Ascending aorta (tissue), 2 donors: ENCODE measurements at regions not wholly inside any gene's neighbourhood (a gene's known extent, or its start where the extent isn't known, plus 50 kb on each side); places are given as distances from the start of the nearest gene placed in this dataset.
"Not testable (repeated sequence)": the region's sequence is repeated elsewhere in the genome, so short reads cannot be mapped to it uniquely, and the experiment has no call there.

ENCODE experiments used
- DNase-seq, 2 donors: peaks; one replicate each; pipeline ENCODE4 v3.0.0-alpha.2; 2019; ENCODE audit warnings: low spot score in 2 of 2
- H3K27ac ChIP-seq, 2 donors: fragments of 200-600 bp; sonication (generic); one replicate each; pipeline ENCODE4 v1.5.1; 2016 to 2017; ENCODE audit warnings: mild to moderate bottlenecking in 1 of 2
- H3K27me3 ChIP-seq: fragments of 200-600 bp; sonication (generic); one replicate; pipeline ENCODE4 v1.5.1; 2017
- H3K36me3 ChIP-seq, 2 donors: fragments of 200-600 bp; sonication (generic); one replicate each; pipeline ENCODE4 v1.5.1; 2016
- H3K4me1 ChIP-seq, 2 donors: fragments of 200-600 bp; sonication (generic); one replicate each; pipeline ENCODE4 v1.5.1; 2016 to 2017; ENCODE audit warnings: mild to moderate bottlenecking in 1 of 2
- H3K4me3 ChIP-seq, 2 donors: fragments of 200-600 bp; sonication (generic); one replicate each; pipeline ENCODE4 v1.5.1; 2016 to 2017; ENCODE audit warnings: mild to moderate bottlenecking in 1 of 2
- H3K9me3 ChIP-seq, 2 donors: fragments of 200-600 bp; sonication (generic); one replicate each; pipeline ENCODE4 v1.5.1; 2016
- intact Hi-C: fragments of 100-400 bp; cut with DNase I; formaldehyde crosslinking; loops from one replicate; pipeline ENCODE4 v1.15.1; 2023
- TF ChIP-seq, protein P1 (sequence below), 3 experiments: fragments of 200-600 bp in 2 of 3; fragments of 450-650 bp in 1 of 3; sonication (generic) in 2 of 3; IDR thresholded peaks; one replicate each; pipeline ENCODE4 v1.5.1; 2016 to 2019; ENCODE audit warnings: antibody characterized with exemption in 3 of 3, mild to moderate bottlenecking in 1 of 3, moderate library complexity in 1 of 3

DNA sequence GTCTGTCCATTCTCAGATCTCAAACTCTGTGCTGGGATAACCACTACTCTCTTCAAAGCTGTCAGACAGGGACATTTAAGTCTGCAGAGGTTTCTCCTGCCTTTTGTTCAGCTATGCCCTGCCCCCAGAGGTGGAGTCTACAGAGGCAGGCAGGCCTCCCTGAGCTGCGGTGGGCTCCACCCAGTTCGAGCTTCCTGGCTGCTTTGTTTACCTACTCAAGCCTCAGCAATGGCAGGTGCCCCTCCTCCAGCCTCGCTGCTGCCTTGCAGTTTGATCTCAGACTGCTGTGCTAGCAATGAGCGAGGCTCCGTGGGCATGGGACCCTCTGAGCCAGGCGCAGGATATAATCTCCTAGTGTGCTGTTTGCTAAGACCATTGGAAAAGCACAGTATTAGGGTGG lies 53.1 kb upstream of the HUNK start:
- H3K27me3 ChIP-seq, H3K9me3 ChIP-seq, H3K4me1 ChIP-seq, intact Hi-C loops, H3K36me3 ChIP-seq, H3K4me3 ChIP-seq, DNase-seq, H3K27ac ChIP-seq: not testable (repeated sequence)

DNA sequence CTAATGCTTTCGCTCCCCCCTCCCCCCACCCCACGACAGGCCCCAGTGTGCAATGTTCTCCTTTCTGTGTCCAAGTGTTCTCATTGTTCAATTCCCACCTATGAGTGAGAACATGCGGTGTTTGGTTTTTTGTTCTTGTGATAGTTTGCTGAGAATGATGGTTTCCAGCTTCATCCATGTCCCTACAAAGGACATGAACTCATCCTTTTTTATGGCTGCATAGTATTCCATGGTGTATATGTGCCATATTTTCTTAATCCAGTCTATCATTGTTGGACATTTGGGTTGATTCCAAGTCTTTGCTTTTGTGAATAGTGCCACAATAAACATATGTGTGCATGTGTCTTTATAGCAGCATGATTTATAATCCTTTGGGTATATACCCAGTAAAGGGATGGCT lies 58.5 kb upstream of the HUNK start:
- H3K9me3 ChIP-seq, H3K4me1 ChIP-seq, H3K4me3 ChIP-seq, H3K27ac ChIP-seq, H3K36me3 ChIP-seq, DNase-seq, intact Hi-C loops, H3K27me3 ChIP-seq: not testable (repeated sequence)

DNA sequence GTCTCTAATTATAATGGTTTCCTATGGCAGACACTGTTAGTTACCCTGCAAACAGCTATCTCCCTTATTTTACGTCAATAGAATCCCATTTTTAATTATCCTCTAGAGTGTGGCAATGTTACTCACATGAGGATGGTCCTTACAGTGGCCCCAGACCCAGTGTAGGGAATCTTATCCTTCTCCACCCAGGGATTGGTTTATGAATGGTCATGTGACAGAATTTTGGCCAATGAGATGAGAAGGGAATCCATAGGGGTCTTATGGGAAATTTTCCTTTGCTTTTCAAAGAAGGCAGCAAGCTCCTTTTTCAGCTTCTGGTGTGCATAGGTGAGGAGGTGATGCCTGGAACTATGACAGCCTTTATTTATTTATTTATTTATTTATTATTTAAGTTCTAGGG lies 59.0 kb upstream of the HUNK start:
- DNase-seq, result no peak
- no peaks in the 10 kb centered on the region for H3K36me3 ChIP-seq
- no peak overlapping the region for H3K27ac ChIP-seq
- H3K9me3 ChIP-seq, result no peaks in the 10 kb centered on the region
- intact Hi-C loops, result no loop called here
- no peaks in the 10 kb centered on the region for H3K27me3 ChIP-seq
- H3K4me1 ChIP-seq, result no peaks in the 10 kb centered on the region
- TF ChIP-seq, protein P1, sequence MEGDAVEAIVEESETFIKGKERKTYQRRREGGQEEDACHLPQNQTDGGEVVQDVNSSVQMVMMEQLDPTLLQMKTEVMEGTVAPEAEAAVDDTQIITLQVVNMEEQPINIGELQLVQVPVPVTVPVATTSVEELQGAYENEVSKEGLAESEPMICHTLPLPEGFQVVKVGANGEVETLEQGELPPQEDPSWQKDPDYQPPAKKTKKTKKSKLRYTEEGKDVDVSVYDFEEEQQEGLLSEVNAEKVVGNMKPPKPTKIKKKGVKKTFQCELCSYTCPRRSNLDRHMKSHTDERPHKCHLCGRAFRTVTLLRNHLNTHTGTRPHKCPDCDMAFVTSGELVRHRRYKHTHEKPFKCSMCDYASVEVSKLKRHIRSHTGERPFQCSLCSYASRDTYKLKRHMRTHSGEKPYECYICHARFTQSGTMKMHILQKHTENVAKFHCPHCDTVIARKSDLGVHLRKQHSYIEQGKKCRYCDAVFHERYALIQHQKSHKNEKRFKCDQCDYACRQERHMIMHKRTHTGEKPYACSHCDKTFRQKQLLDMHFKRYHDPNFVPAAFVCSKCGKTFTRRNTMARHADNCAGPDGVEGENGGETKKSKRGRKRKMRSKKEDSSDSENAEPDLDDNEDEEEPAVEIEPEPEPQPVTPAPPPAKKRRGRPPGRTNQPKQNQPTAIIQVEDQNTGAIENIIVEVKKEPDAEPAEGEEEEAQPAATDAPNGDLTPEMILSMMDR (IDR thresholded peaks at IDR 0.05), result no peak
- H3K4me3 ChIP-seq, result no peak overlapping the region

- no peaks in the 10 kb centered on the region for H3K9me3 ChIP-seq
- no peaks in the 10 kb centered on the region for H3K27me3 ChIP-seq
- no peak overlapping the region for H3K27ac ChIP-seq
- DNase-seq, result no peak
- no peaks in the 10 kb centered on the region for H3K4me1 ChIP-seq
- H3K4me3 ChIP-seq, result no peak overlapping the region
- TF ChIP-seq, protein P1 (IDR thresholded peaks at IDR 0.05), result no peak
- intact Hi-C loops, result no loop called here
- no peaks in the 10 kb centered on the region for H3K36me3 ChIP-seq
Measured at GRCh38 chr21:31804008-31804394, 68.8 kb upstream of the HUNK start.

DNA sequence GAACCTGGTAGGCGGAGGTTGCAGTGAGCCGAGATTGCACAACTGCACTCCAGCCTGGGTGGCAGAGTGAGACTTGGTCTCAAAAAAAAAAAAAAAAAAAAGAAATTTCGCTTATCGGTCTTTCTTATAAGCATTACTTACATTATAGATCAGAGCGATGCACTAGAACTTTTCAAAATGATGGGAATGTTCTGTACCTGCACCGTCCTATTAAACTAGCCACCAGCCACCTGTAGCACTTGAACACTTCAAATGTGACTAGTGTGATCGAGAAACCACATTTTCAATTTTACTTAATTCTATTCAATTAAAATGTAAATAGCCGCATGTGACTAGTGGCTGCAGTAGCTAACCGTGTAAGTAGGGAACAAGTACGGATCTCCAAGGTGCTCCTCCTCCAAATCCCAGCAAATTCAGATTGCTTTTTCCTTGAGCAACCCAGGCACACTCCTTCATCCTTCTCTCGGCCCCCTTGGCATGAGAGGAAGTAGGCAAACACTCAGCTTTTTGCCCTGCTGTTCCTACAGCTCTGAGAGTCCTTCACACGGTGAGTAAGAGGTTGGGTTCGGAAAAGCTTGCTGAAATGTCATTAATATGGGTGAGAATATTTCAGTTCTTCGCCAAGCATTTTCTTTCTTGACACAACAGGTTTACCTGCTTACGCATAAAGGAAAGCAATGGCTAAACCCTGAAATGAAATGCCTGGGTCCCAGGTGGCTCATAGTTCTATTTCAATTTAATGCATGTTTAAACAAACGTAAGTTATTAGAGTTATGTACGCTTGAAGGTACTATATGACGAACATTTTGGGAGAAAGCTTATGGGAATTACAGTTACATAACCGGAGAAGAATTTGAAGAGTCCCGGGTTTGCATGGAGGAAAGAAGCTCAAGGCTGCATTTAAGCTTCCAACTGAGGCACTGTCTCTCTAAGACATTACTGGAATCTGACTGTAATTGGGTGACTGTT lies 69.5 kb upstream of the HUNK start:
- H3K36me3 ChIP-seq, result no peaks in the 10 kb centered on the region
- no peaks in the 10 kb centered on the region for H3K4me1 ChIP-seq
- H3K9me3 ChIP-seq, result no peaks in the 10 kb centered on the region
- no peak overlapping the region for H3K27ac ChIP-seq
- intact Hi-C loops, result no loop called here
- no peaks in the 10 kb centered on the region for H3K27me3 ChIP-seq
- TF ChIP-seq, protein P1 (IDR thresholded peaks at IDR 0.05), result no peak
- no peak for DNase-seq
- no peak overlapping the region for H3K4me3 ChIP-seq

DNA sequence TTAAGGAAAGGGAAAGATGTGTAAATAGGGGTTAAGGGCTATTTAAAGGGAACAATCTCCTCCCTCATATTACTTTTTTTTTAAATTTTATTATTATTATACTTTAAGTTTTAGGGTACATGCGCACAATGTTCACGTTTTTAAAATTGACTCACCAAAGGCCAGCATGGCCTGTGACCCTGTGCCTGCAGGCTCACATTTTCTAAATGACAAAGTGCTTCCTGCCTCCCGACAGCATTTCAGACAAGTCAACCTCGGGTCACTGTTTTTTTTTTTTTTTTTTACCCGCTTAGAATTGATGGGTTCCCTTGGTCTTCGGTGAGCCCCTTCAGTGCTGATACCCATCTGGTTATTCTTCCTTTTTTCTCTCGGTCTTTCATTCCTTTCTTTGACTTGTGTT lies 70.4 kb upstream of the SCAF4 start:
- DNase-seq, result no peak
- H3K27ac ChIP-seq, result no peak overlapping the region
- H3K4me1 ChIP-seq, result no peaks in the 10 kb centered on the region
- H3K36me3 ChIP-seq, result no peaks in the 10 kb centered on the region
- H3K4me3 ChIP-seq, result no peak overlapping the region
- intact Hi-C loops, result no loop called here
- TF ChIP-seq, protein P1 (IDR thresholded peaks at IDR 0.05), result no peak
- no peaks in the 10 kb centered on the region for H3K9me3 ChIP-seq
- no peaks in the 10 kb centered on the region for H3K27me3 ChIP-seq
